ENCODE measurements at regions not wholly inside any gene's neighbourhood (a gene's known extent, or its start where the extent isn't known, plus 50 kb on each side); places are given as distances from the start of the nearest gene placed in this dataset.

- no peak for DNase-seq
Measured at GRCh38 chr20:60529149-60529548, 570.9 kb downstream of the CDH26 start.

GRCh38 chr20:60535211-60535610, 577.0 kb downstream of the CDH26 start:
- ATAC-seq (ENCODE audit: poor library complexity) (no peak), DNase-seq (no peak)
- intact Hi-C loops (cut with DNase I), result no loop called here

More at GRCh38 chr20:60529149-60529548, 570.9 kb downstream of the CDH26 start:
- intact Hi-C loops (cut with DNase I), result no loop called here
- no peak for ATAC-seq (ENCODE audit: poor library complexity)

- intact Hi-C loops (cut with DNase I), result no loop called here
- DNase-seq (no peak), ATAC-seq (ENCODE audit: poor library complexity) (no peak)
Measured at GRCh38 chr20:60540591-60540990, 582.4 kb downstream of the CDH26 start.

- intact Hi-C loops (cut with DNase I), result no loop called here
- no peak for ATAC-seq (ENCODE audit: poor library complexity)
- no peak for DNase-seq
Measured at GRCh38 chr20:60541991-60542390, 583.8 kb downstream of the CDH26 start.

GRCh38 chr20:60543598-60543997, 585.4 kb downstream of the CDH26 start:
- ATAC-seq (ENCODE audit: poor library complexity) (no peak), DNase-seq (no peak)
- intact Hi-C loops (cut with DNase I), result no loop called here

GRCh38 chr20:60553095-60553494, 594.9 kb downstream of the CDH26 start:
- DNase-seq (no peak), ATAC-seq (ENCODE audit: poor library complexity) (no peak)
- intact Hi-C loops (cut with DNase I), result no loop called here

- DNase-seq, result no peak
- intact Hi-C loops (cut with DNase I), result no loop called here
- ATAC-seq (ENCODE audit: poor library complexity), result no peak
Measured at GRCh38 chr20:60558486-60558885, 600.3 kb downstream of the CDH26 start.

GRCh38 chr20:60559462-60559861, 601.2 kb downstream of the CDH26 start:
- DNase-seq (no peak), ATAC-seq (ENCODE audit: poor library complexity) (peak; percentile 63)
- intact Hi-C loops (cut with DNase I), result no loop called here

GRCh38 chr20:60561052-60561451, 602.8 kb downstream of the CDH26 start:
- ATAC-seq (ENCODE audit: poor library complexity) (no peak), DNase-seq (no peak)
- intact Hi-C loops (cut with DNase I), result no loop called here

- DNase-seq, result no peak
- ATAC-seq (ENCODE audit: poor library complexity), result no peak
- intact Hi-C loops (cut with DNase I), result no loop called here
Measured at GRCh38 chr20:60565083-60565482, 606.9 kb downstream of the CDH26 start.

- intact Hi-C loops (cut with DNase I), result no loop called here
- no peak for DNase-seq
- ATAC-seq (ENCODE audit: poor library complexity), result no peak
Measured at GRCh38 chr20:60565551-60565950, 607.3 kb downstream of the CDH26 start.

- intact Hi-C loops (cut with DNase I), result no loop called here
- ATAC-seq (ENCODE audit: poor library complexity) (no peak), DNase-seq (no peak)
Measured at GRCh38 chr20:60569116-60569515, 610.9 kb downstream of the CDH26 start.

GRCh38 chr20:60570481-60571277, 612.5 kb downstream of the CDH26 start:
- intact Hi-C loops (cut with DNase I), result no loop called here

GRCh38 chr20:60573003-60573680, 614.9 kb downstream of the CDH26 start:
- ATAC-seq (ENCODE audit: poor library complexity), result no peak
- intact Hi-C loops (cut with DNase I), result no loop called here

More at GRCh38 chr20:60570481-60571277, 612.5 kb downstream of the CDH26 start:
- DNase-seq (no peak), ATAC-seq (ENCODE audit: poor library complexity) (no peak)

GRCh38 chr20:60576236-60576635, 618.0 kb downstream of the CDH26 start:
- no peak for DNase-seq
- ATAC-seq (ENCODE audit: poor library complexity), result no peak
- intact Hi-C loops (cut with DNase I), result no loop called here

More at GRCh38 chr20:60573003-60573680, 614.9 kb downstream of the CDH26 start:
- DNase-seq, result no peak

- intact Hi-C loops (cut with DNase I), result no loop called here
- ATAC-seq (ENCODE audit: poor library complexity), result no peak
- no peak for DNase-seq
Measured at GRCh38 chr20:60579941-60580515, 621.8 kb downstream of the CDH26 start.

GRCh38 chr20:60581606-60582115, 623.4 kb downstream of the CDH26 start:
- DNase-seq (no peak), ATAC-seq (ENCODE audit: poor library complexity) (peak; percentile 34)
- intact Hi-C loops (cut with DNase I), result no loop called here

GRCh38 chr20:60583741-60584140, 625.5 kb downstream of the CDH26 start:
- DNase-seq (no peak), ATAC-seq (ENCODE audit: poor library complexity) (no peak)
- intact Hi-C loops (cut with DNase I), result no loop called here

GRCh38 chr20:60584221-60584620, 626.0 kb downstream of the CDH26 start:
- intact Hi-C loops (cut with DNase I), result no loop called here
- no peak for DNase-seq
- ATAC-seq (ENCODE audit: poor library complexity), result no peak

GRCh38 chr20:60585651-60586050, 627.4 kb downstream of the CDH26 start:
- intact Hi-C loops (cut with DNase I), result no loop called here
- DNase-seq (no peak), ATAC-seq (ENCODE audit: poor library complexity) (no peak)

All from Right ventricle myocardium superior (tissue), 1 donor.